Activated T-helper 2 cell treated with anti-CD3 and anti-CD28 coated beads, Interferon-gamma antibody, Interleukin-2, Interleukin-4, amounts not matched to agents 10 μg/mL and 5 μg/mL and 100 μg/mL, durations not matched to agents 14 hours and 24 hours and 36 hours (primary cell): ENCODE measurements at regions not wholly inside any gene's neighbourhood (a gene's known extent, or its start where the extent isn't known, plus 50 kb on each side); places are given as distances from the start of the nearest gene placed in this dataset.

Experiments
- DNase-seq: peaks from one replicate; pipeline ENCODE4 v3.0.0; 2021; ENCODE audit warnings: low spot score
- H3K27ac Mint-ChIP-seq: one replicate; pipeline ENCODE4 v1.8.0; 2021; ENCODE audit warnings: mixed read lengths
- H3K27me3 Mint-ChIP-seq: one replicate; pipeline ENCODE4 v1.8.0; 2021; ENCODE audit warnings: low read depth, mixed read lengths
- H3K36me3 Mint-ChIP-seq: one replicate; pipeline ENCODE4 v1.8.0; 2021; ENCODE audit warnings: low read depth, mixed read lengths
- H3K4me1 Mint-ChIP-seq: one replicate; pipeline ENCODE4 v1.8.0; 2021; ENCODE audit warnings: low read depth, mixed read lengths
- H3K4me3 Mint-ChIP-seq: one replicate; pipeline ENCODE4 v1.8.0; 2021; ENCODE audit warnings: low read depth, mild to moderate bottlenecking, moderate library complexity, mixed read lengths
- H3K9me3 Mint-ChIP-seq: one replicate; pipeline ENCODE4 v1.8.0; 2021; ENCODE audit warnings: mixed read lengths
- intact Hi-C: fragments of 100-400 bp; cut with micrococcal nuclease; formaldehyde crosslinking; loops from one replicate; pipeline ENCODE4 v1.15.1; 2023

- Mint-ChIP-seq H3K4me1 (no peaks in the 10 kb centered on the region), H3K36me3 (no peaks in the 10 kb centered on the region)
- intact Hi-C loops: no loop called here
These were observed 319.2 kb downstream of the NUAK1 start for GRCh38 chr12:105819549-105819948.

GRCh38 chr12:105820429-105821125, 318.2 kb downstream of the NUAK1 start:
- no peaks in the 10 kb centered on the region for H3K36me3 Mint-ChIP-seq
- no peaks in the 10 kb centered on the region for H3K4me1 Mint-ChIP-seq
- no peak overlapping the region for H3K27ac Mint-ChIP-seq
- H3K9me3 Mint-ChIP-seq: no peaks in the 10 kb centered on the region
- no peak overlapping the region for H3K4me3 Mint-ChIP-seq
- intact Hi-C loops: no loop called here
- H3K27me3 Mint-ChIP-seq: peaks cover 5% of the 10 kb centered on the region
- no peak for DNase-seq

More at GRCh38 chr12:105819549-105819948, 319.2 kb downstream of the NUAK1 start:
- no peak for DNase-seq
- Mint-ChIP-seq H3K27me3 (peaks cover 5% of the 10 kb centered on the region), H3K9me3 (no peaks in the 10 kb centered on the region), H3K4me3 (no peak overlapping the region), H3K27ac (no peak overlapping the region)

- Mint-ChIP-seq H3K27ac (no peak overlapping the region), H3K36me3 (no peaks in the 10 kb centered on the region), H3K27me3 (peaks cover 3% of the 10 kb centered on the region), H3K4me1 (no peaks in the 10 kb centered on the region), H3K4me3 (no peak overlapping the region), H3K9me3 (no peaks in the 10 kb centered on the region)
- DNase-seq: no peak
- intact Hi-C loops: no loop called here
These were observed 316.3 kb downstream of the NUAK1 start for GRCh38 chr12:105822131-105823105.

- no peaks in the 10 kb centered on the region for H3K36me3 Mint-ChIP-seq
- H3K27ac Mint-ChIP-seq: no peak overlapping the region
- no peak overlapping the region for H3K4me3 Mint-ChIP-seq
These were observed 314.9 kb downstream of the NUAK1 start for GRCh38 chr12:105823810-105824209.

GRCh38 chr12:105825141-105825540, 313.6 kb downstream of the NUAK1 start:
- Mint-ChIP-seq H3K27ac (no peak overlapping the region), H3K4me1 (no peaks in the 10 kb centered on the region), H3K27me3 (no peaks in the 10 kb centered on the region), H3K9me3 (no peaks in the 10 kb centered on the region), H3K36me3 (no peaks in the 10 kb centered on the region), H3K4me3 (no peak overlapping the region)
- intact Hi-C loops: no loop called here
- no peak for DNase-seq

More at GRCh38 chr12:105823810-105824209, 314.9 kb downstream of the NUAK1 start:
- intact Hi-C loops: no loop called here
- no peaks in the 10 kb centered on the region for H3K27me3 Mint-ChIP-seq
- no peaks in the 10 kb centered on the region for H3K9me3 Mint-ChIP-seq
- H3K4me1 Mint-ChIP-seq: no peaks in the 10 kb centered on the region
- no peak for DNase-seq

- Mint-ChIP-seq H3K4me3 (no peak overlapping the region), H3K9me3 (no peaks in the 10 kb centered on the region), H3K27ac (no peak overlapping the region), H3K4me1 (no peaks in the 10 kb centered on the region), H3K36me3 (no peaks in the 10 kb centered on the region), H3K27me3 (no peaks in the 10 kb centered on the region)
- intact Hi-C loops: no loop called here
- DNase-seq: no peak
These were observed 307.4 kb downstream of the NUAK1 start for GRCh38 chr12:105831372-105831771.

- H3K36me3 Mint-ChIP-seq: no peaks in the 10 kb centered on the region
- no peak overlapping the region for H3K27ac Mint-ChIP-seq
- H3K27me3 Mint-ChIP-seq: no peaks in the 10 kb centered on the region
- intact Hi-C loops: no loop called here
- no peaks in the 10 kb centered on the region for H3K4me1 Mint-ChIP-seq
- H3K9me3 Mint-ChIP-seq: no peaks in the 10 kb centered on the region
- DNase-seq: no peak
- no peak overlapping the region for H3K4me3 Mint-ChIP-seq
These were observed 306.7 kb downstream of the NUAK1 start for GRCh38 chr12:105832021-105832420.

GRCh38 chr12:105832806-105833205, 305.9 kb downstream of the NUAK1 start:
- no peak for DNase-seq
- Mint-ChIP-seq H3K9me3 (no peaks in the 10 kb centered on the region), H3K4me1 (no peaks in the 10 kb centered on the region), H3K4me3 (no peak overlapping the region), H3K27ac (no peak overlapping the region), H3K36me3 (no peaks in the 10 kb centered on the region), H3K27me3 (no peaks in the 10 kb centered on the region)
- intact Hi-C loops: no loop called here

GRCh38 chr12:105834496-105834895, 304.3 kb downstream of the NUAK1 start:
- Mint-ChIP-seq H3K9me3 (no peaks in the 10 kb centered on the region), H3K4me3 (no peak overlapping the region), H3K27me3 (no peaks in the 10 kb centered on the region), H3K27ac (no peak overlapping the region), H3K36me3 (no peaks in the 10 kb centered on the region), H3K4me1 (no peaks in the 10 kb centered on the region)
- intact Hi-C loops: no loop called here
- no peak for DNase-seq

- no peak overlapping the region for H3K27ac Mint-ChIP-seq
- no peak for DNase-seq
- H3K9me3 Mint-ChIP-seq: no peaks in the 10 kb centered on the region
- H3K36me3 Mint-ChIP-seq: no peaks in the 10 kb centered on the region
- no peaks in the 10 kb centered on the region for H3K27me3 Mint-ChIP-seq
- no peak overlapping the region for H3K4me3 Mint-ChIP-seq
- intact Hi-C loops: no loop called here
- H3K4me1 Mint-ChIP-seq: no peaks in the 10 kb centered on the region
These were observed 303.0 kb downstream of the NUAK1 start for GRCh38 chr12:105835580-105836241.

- no peaks in the 10 kb centered on the region for H3K36me3 Mint-ChIP-seq
These were observed 302.5 kb downstream of the NUAK1 start for GRCh38 chr12:105836242-105836622.

GRCh38 chr12:105839629-105840127, 299.1 kb downstream of the NUAK1 start:
- no peaks in the 10 kb centered on the region for H3K36me3 Mint-ChIP-seq
- intact Hi-C loops: no loop called here
- H3K4me3 Mint-ChIP-seq: no peak overlapping the region
- H3K27me3 Mint-ChIP-seq: no peaks in the 10 kb centered on the region
- DNase-seq: no peak
- no peaks in the 10 kb centered on the region for H3K9me3 Mint-ChIP-seq
- no peaks in the 10 kb centered on the region for H3K4me1 Mint-ChIP-seq
- no peak overlapping the region for H3K27ac Mint-ChIP-seq

More at GRCh38 chr12:105836242-105836622, 302.5 kb downstream of the NUAK1 start:
- H3K27me3 Mint-ChIP-seq: no peaks in the 10 kb centered on the region
- no peaks in the 10 kb centered on the region for H3K4me1 Mint-ChIP-seq
- no peak overlapping the region for H3K4me3 Mint-ChIP-seq
- no peak overlapping the region for H3K27ac Mint-ChIP-seq
- H3K9me3 Mint-ChIP-seq: no peaks in the 10 kb centered on the region
- intact Hi-C loops: no loop called here
- DNase-seq: no peak
